ENCODE measurements at regions not wholly inside any gene's neighbourhood (a gene's known extent, or its start where the extent isn't known, plus 50 kb on each side); places are given as distances from the start of the nearest gene placed in this dataset.

GRCh38 chr4:129863206-129863605 lies 767.3 kb downstream of the C4orf33 start:
- DNase-seq: no peak
- Mint-ChIP-seq H3K9me3 (peaks cover 12% of the 10 kb centered on the region), H3K27me3 (ENCODE audit: insufficient read depth) (no peaks in the 10 kb centered on the region), H3K4me3 (no peak overlapping the region), H3K27ac (no peak overlapping the region), H3K36me3 (ENCODE audit: low read depth) (no peaks in the 10 kb centered on the region), H3K4me1 (ENCODE audit: low read depth) (no peaks in the 10 kb centered on the region)
- no peak for TF ChIP-seq CTCF (IDR thresholded peaks at IDR 0.05)

GRCh38 chr4:129883996-129884395 lies 788.0 kb downstream of the C4orf33 start:
- Mint-ChIP-seq H3K27me3 (ENCODE audit: insufficient read depth) (no peaks in the 10 kb centered on the region), H3K9me3 (no peaks in the 10 kb centered on the region; the same call in 1 of the 2 replicates), H3K4me3 (no peak overlapping the region)

GRCh38 chr4:129897111-129897510 lies 801.2 kb downstream of the C4orf33 start:
- Mint-ChIP-seq H3K4me1 (ENCODE audit: low read depth) (no peaks in the 10 kb centered on the region), H3K9me3 (peaks cover 22% of the 10 kb centered on the region; the same call in 1 of the 2 replicates), H3K36me3 (ENCODE audit: low read depth) (no peaks in the 10 kb centered on the region), H3K4me3 (no peak overlapping the region), H3K27ac (no peak overlapping the region), H3K27me3 (ENCODE audit: insufficient read depth) (no peaks in the 10 kb centered on the region; the same call in none of the 2 replicates)
- TF ChIP-seq CTCF (IDR thresholded peaks at IDR 0.05): no peak
- no peak for DNase-seq

More at GRCh38 chr4:129883996-129884395, 788.0 kb downstream of the C4orf33 start:
- TF ChIP-seq CTCF (IDR thresholded peaks at IDR 0.05): no peak
- H3K4me1 Mint-ChIP-seq (ENCODE audit: low read depth): no peaks in the 10 kb centered on the region
- no peak overlapping the region for H3K27ac Mint-ChIP-seq
- no peaks in the 10 kb centered on the region for H3K36me3 Mint-ChIP-seq (ENCODE audit: low read depth)
- DNase-seq: no peak

- H3K4me1 Mint-ChIP-seq (ENCODE audit: low read depth): no peaks in the 10 kb centered on the region
- H3K36me3 Mint-ChIP-seq (ENCODE audit: low read depth): no peaks in the 10 kb centered on the region
- no peak for DNase-seq
- H3K4me3 Mint-ChIP-seq: no peak overlapping the region
- TF ChIP-seq CTCF (IDR thresholded peaks at IDR 0.05): no peak
- H3K9me3 Mint-ChIP-seq: peaks cover 22% of the 10 kb centered on the region; the same call in 1 of the 2 replicates
- H3K27me3 Mint-ChIP-seq (ENCODE audit: insufficient read depth): no peaks in the 10 kb centered on the region; the same call in none of the 2 replicates
- H3K27ac Mint-ChIP-seq: no peak overlapping the region
Observed at GRCh38 chr4:129899849-129900248, 803.9 kb downstream of the C4orf33 start.

GRCh38 chr4:129900430-129900953 lies 804.5 kb downstream of the C4orf33 start:
- Mint-ChIP-seq H3K4me1 (ENCODE audit: low read depth) (no peaks in the 10 kb centered on the region), H3K27me3 (ENCODE audit: insufficient read depth) (no peaks in the 10 kb centered on the region; the same call in none of the 2 replicates), H3K9me3 (peaks cover 22% of the 10 kb centered on the region; the same call in 1 of the 2 replicates), H3K4me3 (no peak overlapping the region), H3K36me3 (ENCODE audit: low read depth) (no peaks in the 10 kb centered on the region), H3K27ac (no peak overlapping the region)
- no peak for DNase-seq
- no peak for TF ChIP-seq CTCF (IDR thresholded peaks at IDR 0.05)
